Mesothelial cell of epicardium (in vitro differentiated cells): ENCODE measurements at regions not wholly inside any gene's neighbourhood (a gene's known extent, or its start where the extent isn't known, plus 50 kb on each side); places are given as distances from the start of the nearest gene placed in this dataset.

ENCODE experiments used
- DNase-seq, 2 experiments: peaks; one replicate each; pipeline ENCODE4 v3.0.0; 2021; ENCODE audit warnings: low spot score in 2 of 2; ENCODE audit not compliant: unreplicated experiment in 2 of 2
- H3K27ac Mint-ChIP-seq: 2 replicates; pipeline ENCODE4 v1.8.0; 2021; ENCODE audit warnings: mixed read lengths
- H3K27me3 Mint-ChIP-seq: 2 replicates; pipeline ENCODE4 v1.8.0; 2021; ENCODE audit warnings: low read depth, mixed read lengths
- H3K36me3 Mint-ChIP-seq: 2 replicates; pipeline ENCODE4 v1.8.0; 2021; ENCODE audit warnings: mixed read lengths
- H3K4me1 Mint-ChIP-seq: 2 replicates; pipeline ENCODE4 v1.8.0; 2021; ENCODE audit warnings: mixed read lengths
- H3K4me3 Mint-ChIP-seq: 2 replicates; pipeline ENCODE4 v1.8.0; 2021; ENCODE audit warnings: mild to moderate bottlenecking, moderate library complexity, mixed read lengths
- H3K9me3 Mint-ChIP-seq: 2 replicates; pipeline ENCODE4 v1.8.0; 2021; ENCODE audit warnings: mixed read lengths
- TF ChIP-seq, protein P1 (sequence below): fragments of 200-600 bp; sonication (generic); IDR thresholded peaks from one replicate; pipeline ENCODE4 v1.5.0; 2021; ENCODE audit warnings: antibody characterized with exemption; ENCODE audit not compliant: unreplicated experiment

DNA sequence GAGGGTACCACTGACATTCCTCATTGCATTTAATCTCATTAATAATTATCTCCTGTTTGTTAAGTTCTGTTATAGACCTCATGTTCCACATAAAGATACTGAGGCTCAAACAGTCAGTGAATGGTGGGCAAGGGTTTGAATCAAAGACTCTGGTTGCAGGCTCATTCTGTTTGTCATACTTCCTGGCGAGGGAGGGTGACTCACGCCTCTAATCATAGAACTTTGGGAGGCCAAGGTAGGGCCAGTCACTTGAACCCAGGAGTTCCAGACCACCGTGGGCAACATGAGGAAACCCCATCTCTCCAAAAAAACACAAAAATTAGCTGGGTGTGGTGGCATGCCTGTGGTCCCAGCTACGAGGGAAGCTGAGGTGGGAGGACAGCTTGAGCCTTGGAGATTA is 220.7 kb upstream of the MIR17HG start:
- DNase-seq = no peak
- Mint-ChIP-seq H3K9me3 (peaks cover 3% of the 10 kb centered on the region), H3K4me1 (peaks cover 6% of the 10 kb centered on the region), H3K27me3 (no peaks in the 10 kb centered on the region), H3K36me3 (no peaks in the 10 kb centered on the region), H3K4me3 (no peak overlapping the region), H3K27ac (no peak overlapping the region)
- TF ChIP-seq, protein P1, sequence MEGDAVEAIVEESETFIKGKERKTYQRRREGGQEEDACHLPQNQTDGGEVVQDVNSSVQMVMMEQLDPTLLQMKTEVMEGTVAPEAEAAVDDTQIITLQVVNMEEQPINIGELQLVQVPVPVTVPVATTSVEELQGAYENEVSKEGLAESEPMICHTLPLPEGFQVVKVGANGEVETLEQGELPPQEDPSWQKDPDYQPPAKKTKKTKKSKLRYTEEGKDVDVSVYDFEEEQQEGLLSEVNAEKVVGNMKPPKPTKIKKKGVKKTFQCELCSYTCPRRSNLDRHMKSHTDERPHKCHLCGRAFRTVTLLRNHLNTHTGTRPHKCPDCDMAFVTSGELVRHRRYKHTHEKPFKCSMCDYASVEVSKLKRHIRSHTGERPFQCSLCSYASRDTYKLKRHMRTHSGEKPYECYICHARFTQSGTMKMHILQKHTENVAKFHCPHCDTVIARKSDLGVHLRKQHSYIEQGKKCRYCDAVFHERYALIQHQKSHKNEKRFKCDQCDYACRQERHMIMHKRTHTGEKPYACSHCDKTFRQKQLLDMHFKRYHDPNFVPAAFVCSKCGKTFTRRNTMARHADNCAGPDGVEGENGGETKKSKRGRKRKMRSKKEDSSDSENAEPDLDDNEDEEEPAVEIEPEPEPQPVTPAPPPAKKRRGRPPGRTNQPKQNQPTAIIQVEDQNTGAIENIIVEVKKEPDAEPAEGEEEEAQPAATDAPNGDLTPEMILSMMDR = no peak

DNA sequence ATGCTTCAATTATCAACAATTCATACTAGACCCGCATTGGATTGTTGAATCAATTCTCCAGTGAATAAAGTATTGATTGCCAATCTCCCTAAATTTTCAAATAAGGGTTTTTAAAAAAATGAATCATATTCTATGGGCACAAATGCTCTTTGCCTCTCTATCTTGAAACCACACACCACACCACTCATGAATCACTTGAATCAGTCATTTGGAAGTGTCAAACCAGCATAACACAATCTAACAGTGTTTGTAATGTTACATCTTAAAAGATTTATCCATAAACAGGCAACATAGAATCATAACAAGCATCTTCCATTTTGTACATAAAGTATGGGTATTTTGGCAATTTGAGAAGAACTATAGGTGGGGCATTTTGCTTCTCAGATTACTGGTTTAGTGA is 219.5 kb upstream of the MIR17HG start:
- Mint-ChIP-seq H3K27me3 (no peaks in the 10 kb centered on the region), H3K27ac (no peak overlapping the region), H3K36me3 (no peaks in the 10 kb centered on the region), H3K9me3 (peaks cover 5% of the 10 kb centered on the region), H3K4me3 (no peak overlapping the region), H3K4me1 (peaks cover 6% of the 10 kb centered on the region)
- TF ChIP-seq, protein P1 = no peak
- no peak for DNase-seq

DNA sequence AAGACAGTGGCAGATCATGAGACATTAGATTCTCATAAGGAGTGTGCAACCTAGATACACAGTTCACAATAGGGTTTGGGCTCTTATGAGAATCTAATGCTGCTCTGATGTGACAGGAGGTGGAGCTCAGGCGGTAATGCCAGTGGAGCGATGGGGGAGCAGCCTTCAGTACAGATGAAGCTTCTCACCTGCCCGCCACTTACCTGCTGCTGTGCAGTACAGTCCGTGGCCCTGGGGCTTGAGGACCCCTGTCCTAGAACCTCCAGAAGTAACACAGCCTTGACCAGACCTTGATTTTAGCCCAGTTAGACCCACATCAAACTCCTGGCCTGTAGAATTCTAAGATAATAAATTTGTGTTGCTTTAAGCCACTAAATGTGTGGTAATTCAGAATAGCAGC is 215.1 kb upstream of the MIR17HG start:
- TF ChIP-seq, protein P1 = no peak
- H3K4me1 Mint-ChIP-seq = peaks cover 21% of the 10 kb centered on the region
- H3K27ac Mint-ChIP-seq = no peak overlapping the region
- no peaks in the 10 kb centered on the region for H3K36me3 Mint-ChIP-seq
- H3K27me3 Mint-ChIP-seq = no peaks in the 10 kb centered on the region
- H3K9me3 Mint-ChIP-seq = peaks cover 5% of the 10 kb centered on the region
- DNase-seq = no peak
- H3K4me3 Mint-ChIP-seq = no peak overlapping the region

GRCh38 chr13:91132786-91133185 is 214.7 kb upstream of the MIR17HG start:
- TF ChIP-seq, protein P1 = no peak
- H3K4me3 Mint-ChIP-seq = no peak overlapping the region
- H3K9me3 Mint-ChIP-seq = peaks cover 5% of the 10 kb centered on the region
- peaks cover 22% of the 10 kb centered on the region for H3K4me1 Mint-ChIP-seq
- no peaks in the 10 kb centered on the region for H3K27me3 Mint-ChIP-seq
- no peaks in the 10 kb centered on the region for H3K36me3 Mint-ChIP-seq
- H3K27ac Mint-ChIP-seq = no peak overlapping the region
- DNase-seq = no peak

DNA sequence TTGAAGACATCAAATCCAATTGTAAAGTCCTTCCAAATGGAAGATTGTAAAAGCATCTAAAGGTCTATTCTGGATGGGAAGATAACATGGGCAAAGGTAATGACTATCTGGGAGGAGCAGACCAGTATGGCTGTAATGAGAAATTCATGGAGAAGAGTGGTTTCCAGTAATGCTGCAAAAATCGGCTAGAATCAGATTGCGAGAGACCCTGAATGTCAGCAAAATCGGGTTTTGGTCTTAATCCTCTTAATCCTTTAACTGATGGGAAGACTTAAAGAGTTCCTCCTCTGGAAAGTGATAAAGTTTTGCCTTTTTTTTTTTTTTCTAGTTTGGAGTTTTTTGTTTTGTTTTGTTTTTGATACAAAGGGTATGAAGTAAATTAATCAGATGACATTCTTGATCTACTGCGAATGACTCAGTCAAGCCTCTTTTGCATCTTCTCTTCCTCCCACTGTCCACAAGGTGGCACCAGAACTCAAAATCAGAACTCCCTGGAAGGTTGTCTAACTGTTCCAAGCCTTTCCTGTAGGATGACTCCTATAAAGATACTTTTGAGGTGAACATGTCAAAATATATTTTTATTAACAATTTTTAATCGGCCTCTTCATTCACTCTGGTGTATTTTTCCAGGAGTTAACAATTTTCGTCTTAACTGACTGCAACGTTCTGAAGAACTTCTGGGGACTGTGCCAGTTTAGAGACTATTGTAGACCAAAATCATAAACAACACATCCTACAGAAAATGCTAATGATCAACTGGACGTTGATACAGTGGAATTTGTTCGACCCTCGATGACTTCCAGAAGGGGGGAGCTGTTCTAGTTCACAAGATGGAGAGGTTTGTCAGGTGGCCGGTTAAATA is 213.3 kb upstream of the MIR17HG start:
- no peaks in the 10 kb centered on the region for H3K27me3 Mint-ChIP-seq
- peaks cover 26% of the 10 kb centered on the region for H3K4me1 Mint-ChIP-seq
- H3K36me3 Mint-ChIP-seq = no peaks in the 10 kb centered on the region
- TF ChIP-seq, protein P1 = peak; percentile 71
- no peak overlapping the region for H3K4me3 Mint-ChIP-seq
- H3K27ac Mint-ChIP-seq = no peak overlapping the region
- H3K9me3 Mint-ChIP-seq = peaks cover 5% of the 10 kb centered on the region
- no peak for DNase-seq
